HCT116 (cell line): ENCODE measurements at regions not wholly inside any gene's neighbourhood (a gene's known extent, or its start where the extent isn't known, plus 50 kb on each side); places are given as distances from the start of the nearest gene placed in this dataset.

Experiments
- POLR2AphosphoS5 ChIP-seq: IDR thresholded peaks from 2 replicates; pipeline ENCODE4 v1.6.1; 2011; ENCODE audit warnings: mild to moderate bottlenecking, low read depth, low read length, moderate library complexity
- TF ChIP-seq, protein P1 (sequence below), 3 experiments: fragments of 200-600 bp in 1 of 3; sonication (generic) in 1 of 3; IDR thresholded peaks in 2 of 3; conservative IDR thresholded peaks in 1 of 3; 2 replicates each; pipeline ENCODE4 v1.5.1; 2012 to 2017; ENCODE audit warnings: low read depth in 2 of 3, low read length in 2 of 3, antibody characterized with exemption in 1 of 3, borderline replicate concordance in 1 of 3, control low read depth in 1 of 3, mild to moderate bottlenecking in 1 of 3, mixed read lengths in 1 of 3, mixed run types in 1 of 3, moderate library complexity in 1 of 3; ENCODE audit not compliant: insufficient read depth in 1 of 3
- TF ChIP-seq, protein P2 (sequence below): IDR thresholded peaks from 2 replicates; pipeline ENCODE4 v1.6.1; 2012

DNA sequence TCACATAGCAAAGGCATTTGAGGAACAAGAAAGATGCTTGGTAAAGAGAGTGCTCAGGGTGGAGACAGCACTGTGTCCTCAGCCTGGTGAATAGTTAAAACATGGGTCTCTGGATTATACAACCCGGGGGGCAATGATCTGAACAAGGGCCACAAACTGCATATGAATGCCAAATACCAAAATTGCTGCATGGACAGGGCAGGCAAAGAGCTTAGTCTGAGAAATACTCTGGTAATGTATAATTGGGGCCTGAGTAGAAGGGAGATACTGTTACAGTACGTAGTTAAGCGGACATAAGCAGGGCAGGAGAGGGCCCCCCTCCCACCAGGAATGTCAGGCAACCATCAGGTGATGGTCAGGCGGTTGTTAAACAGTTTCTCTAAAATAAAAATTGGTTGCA, 99.3 kb upstream of the CDK1 start:
- TF ChIP-seq, protein P1, sequence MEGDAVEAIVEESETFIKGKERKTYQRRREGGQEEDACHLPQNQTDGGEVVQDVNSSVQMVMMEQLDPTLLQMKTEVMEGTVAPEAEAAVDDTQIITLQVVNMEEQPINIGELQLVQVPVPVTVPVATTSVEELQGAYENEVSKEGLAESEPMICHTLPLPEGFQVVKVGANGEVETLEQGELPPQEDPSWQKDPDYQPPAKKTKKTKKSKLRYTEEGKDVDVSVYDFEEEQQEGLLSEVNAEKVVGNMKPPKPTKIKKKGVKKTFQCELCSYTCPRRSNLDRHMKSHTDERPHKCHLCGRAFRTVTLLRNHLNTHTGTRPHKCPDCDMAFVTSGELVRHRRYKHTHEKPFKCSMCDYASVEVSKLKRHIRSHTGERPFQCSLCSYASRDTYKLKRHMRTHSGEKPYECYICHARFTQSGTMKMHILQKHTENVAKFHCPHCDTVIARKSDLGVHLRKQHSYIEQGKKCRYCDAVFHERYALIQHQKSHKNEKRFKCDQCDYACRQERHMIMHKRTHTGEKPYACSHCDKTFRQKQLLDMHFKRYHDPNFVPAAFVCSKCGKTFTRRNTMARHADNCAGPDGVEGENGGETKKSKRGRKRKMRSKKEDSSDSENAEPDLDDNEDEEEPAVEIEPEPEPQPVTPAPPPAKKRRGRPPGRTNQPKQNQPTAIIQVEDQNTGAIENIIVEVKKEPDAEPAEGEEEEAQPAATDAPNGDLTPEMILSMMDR (IDR thresholded peaks at IDR 0.05 in 2 of 3, conservative IDR thresholded peaks at IDR 0.05 in 1 of 3; ENCODE audit: borderline replicate concordance in 1 of 3, insufficient read depth in 1 of 3, low read depth in 2 of 3, low read length in 2 of 3) = no peak
- TF ChIP-seq POLR2AphosphoS5 = no peak
- TF ChIP-seq, protein P2, sequence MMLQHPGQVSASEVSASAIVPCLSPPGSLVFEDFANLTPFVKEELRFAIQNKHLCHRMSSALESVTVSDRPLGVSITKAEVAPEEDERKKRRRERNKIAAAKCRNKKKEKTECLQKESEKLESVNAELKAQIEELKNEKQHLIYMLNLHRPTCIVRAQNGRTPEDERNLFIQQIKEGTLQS = no peak
